ENCODE measurements at regions not wholly inside any gene's neighbourhood (a gene's known extent, or its start where the extent isn't known, plus 50 kb on each side); places are given as distances from the start of the nearest gene placed in this dataset.

DNA sequence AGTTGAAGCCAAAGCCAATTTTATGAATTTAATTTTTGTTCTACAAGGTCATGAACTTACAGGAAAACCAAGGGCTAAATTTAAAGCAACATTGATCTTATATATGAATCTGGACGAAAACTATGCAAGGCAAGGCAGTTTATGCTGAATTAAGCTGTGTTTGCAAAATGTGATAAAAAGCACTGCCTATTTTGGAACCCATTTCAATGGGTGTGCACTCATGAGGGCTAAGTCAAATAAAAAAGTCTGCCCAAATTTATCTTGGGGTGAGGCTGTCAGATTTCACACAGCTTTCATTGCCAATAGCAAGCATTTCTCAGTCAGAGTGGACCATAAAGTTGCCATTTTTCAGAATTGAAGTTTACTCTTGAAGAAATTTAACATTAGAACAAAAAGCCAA lies 199.9 kb downstream of the LURAP1L start:
- ATAC-seq (no peak), DNase-seq (ENCODE audit: low spot score) (no peak)
- intact Hi-C loops (cut with DNase I): no loop called here

DNA sequence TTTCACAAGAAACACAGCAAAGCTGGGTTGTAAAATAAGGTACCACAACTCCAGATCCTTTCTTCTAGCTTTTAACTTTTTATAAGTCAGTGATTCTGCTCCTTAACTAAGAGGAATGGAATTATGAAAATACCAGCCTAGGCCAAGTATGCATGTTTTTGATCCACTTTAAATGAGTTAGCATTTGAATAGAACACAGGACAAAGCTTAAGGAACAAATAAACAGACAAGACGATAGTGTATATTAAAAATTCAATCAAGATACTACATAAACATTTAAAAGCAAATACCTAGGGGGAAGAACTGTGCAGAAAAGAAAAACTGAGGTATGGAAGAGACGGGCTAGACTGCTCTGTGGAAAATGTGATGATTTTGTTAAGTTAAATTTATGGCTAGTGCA lies 200.7 kb downstream of the LURAP1L start:
- intact Hi-C loops (cut with DNase I): no loop called here
- no peak for ATAC-seq
- DNase-seq (ENCODE audit: low spot score): no peak

DNA sequence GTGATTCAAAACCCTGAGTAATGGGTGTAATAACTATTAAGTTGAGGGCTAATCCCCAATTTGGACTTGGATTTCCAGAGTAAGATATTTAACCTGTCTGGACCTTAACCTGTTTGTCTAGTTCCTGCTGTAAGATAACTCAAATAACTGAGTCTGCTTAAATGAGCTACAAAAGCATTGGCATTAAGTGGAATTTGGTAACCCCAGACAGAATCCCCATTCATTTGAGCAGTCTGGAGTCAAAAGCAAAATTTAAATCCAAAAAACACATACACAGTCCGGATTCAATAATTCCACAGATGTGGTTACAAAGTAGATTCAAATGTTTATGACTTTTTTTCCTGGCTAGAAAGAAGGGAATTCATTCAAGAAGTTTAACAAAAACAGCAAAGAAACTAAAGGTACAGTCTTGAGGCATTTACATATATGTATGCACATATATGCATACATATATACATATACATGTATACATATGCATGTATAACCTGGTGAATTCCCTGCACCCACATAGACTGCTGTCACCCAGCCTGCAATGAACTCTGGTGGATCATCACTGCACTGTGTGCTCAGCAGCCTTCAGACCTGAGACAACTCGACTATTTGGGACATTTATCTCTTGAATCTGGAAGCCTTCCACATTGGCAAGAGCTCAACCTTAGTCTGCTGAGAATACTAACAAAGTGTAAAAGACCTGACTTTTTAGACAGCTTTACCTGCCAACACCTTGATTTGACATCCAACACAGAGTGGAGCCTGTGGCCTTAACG lies 205.4 kb downstream of the LURAP1L start:
- DNase-seq (ENCODE audit: low spot score) (no peak), ATAC-seq (no peak)
- intact Hi-C loops (cut with DNase I): no loop called here

DNA sequence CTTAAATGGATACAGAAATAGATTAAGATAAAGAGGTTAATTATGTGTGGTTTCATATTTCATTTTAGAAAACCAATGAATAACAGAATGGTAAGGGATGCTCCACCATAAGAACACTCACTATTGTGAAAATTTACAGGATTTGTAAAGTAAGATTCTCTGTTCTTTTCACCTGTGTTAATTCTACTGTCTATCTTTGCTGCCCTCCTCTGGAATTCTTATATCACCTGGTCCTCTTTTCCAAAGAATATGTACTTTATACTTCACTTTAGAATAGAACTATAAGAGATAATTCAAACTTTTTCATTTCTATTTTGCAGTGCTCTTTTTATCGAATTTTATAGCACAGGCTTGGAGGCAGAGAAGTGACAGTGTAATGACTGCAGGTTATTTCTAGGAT lies 213.4 kb downstream of the LURAP1L start:
- intact Hi-C loops (cut with DNase I): no loop called here
- ATAC-seq (no peak), DNase-seq (ENCODE audit: low spot score) (no peak)

DNA sequence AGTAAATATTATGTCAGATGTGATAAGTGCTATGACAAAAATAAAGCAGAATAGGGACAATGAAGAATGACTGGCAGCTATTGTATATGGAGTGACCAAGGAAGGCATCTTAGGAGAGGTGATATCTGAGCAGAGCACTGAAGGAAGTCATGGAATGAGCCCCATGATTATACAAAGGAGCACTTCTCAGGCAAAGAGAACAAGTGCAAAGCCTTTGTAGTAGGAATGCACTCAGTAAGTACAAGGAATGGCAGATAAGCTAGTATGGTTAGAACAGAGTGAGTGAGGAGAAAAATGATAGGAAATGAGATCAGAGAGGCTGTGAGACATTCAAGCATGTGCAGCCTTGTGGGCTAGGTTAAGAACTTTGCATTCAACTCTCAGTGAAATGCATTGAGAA lies 214.8 kb downstream of the LURAP1L start:
- intact Hi-C loops (cut with DNase I): no loop called here
- no peak for DNase-seq (ENCODE audit: low spot score)
- ATAC-seq: no peak

DNA sequence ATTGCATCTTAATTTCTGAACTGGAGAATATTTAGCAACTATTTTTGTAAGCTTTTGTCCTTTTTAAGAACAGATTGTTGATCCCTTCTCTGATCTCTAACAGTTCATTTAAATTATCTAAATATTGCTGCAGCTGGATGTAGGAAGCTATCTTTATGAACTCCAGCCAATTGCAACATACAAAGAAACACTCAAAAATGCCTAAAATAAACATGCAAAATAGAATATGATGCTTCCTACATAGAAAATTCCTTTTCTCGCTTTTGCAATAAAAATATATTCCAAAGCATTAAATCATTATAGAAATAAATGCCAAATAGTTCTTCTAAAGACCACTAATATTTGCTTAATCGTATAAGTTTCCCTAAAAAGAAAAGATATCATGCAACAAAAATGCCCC lies 218.6 kb downstream of the LURAP1L start:
- intact Hi-C loops (cut with DNase I): no loop called here
- ATAC-seq (no peak), DNase-seq (ENCODE audit: low spot score) (no peak)

DNA sequence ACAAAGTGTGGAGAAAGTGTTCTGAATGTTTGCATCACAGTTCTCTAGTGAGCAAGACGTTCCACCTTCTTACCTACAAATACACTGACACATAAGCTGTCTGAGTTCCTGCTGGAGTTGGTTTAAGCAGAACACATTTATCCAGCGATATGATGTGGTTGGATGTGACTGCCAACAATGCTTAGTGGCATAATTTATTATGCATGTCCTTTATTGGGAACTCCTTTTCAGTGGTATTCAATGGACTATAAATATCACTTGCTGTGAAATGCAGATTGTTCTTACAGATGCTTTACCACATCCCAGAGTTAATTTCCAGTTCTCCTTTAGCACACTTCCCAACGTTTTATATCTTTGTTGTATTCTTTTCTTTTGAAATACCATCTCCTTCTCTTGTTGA lies 222.2 kb downstream of the LURAP1L start:
- DNase-seq (ENCODE audit: low spot score): no peak
- intact Hi-C loops (cut with DNase I): no loop called here
- no peak for ATAC-seq

DNA sequence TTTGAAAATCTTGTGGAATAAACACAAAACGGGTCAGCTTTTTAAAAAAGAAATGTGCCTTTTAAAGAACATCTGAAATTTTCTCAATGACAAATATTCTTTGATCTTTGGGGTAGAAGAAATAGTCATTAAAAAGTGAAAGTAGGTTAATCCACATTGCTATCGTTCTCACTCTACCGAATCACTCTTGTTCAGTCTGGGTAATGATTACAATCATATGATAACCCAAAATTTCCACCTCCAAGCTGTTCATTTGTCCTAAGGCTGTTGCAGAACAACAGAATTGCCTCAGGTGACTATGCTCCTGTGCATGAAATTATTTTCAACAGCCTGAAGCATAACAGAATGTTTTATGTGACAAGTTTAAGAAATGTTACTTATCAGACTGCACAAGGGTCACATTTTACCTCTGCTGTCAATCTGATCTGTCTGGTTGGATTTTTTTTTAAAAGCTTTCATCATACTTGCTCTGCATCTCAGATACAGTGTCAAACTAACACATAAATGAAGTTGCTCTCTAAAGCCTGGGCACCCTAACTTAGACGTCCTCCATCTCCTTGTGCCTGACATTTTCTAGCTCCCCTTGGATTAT lies 227.3 kb downstream of the LURAP1L start:
- intact Hi-C loops (cut with DNase I): no loop called here
- DNase-seq (ENCODE audit: low spot score): no peak
- no peak for ATAC-seq

DNA sequence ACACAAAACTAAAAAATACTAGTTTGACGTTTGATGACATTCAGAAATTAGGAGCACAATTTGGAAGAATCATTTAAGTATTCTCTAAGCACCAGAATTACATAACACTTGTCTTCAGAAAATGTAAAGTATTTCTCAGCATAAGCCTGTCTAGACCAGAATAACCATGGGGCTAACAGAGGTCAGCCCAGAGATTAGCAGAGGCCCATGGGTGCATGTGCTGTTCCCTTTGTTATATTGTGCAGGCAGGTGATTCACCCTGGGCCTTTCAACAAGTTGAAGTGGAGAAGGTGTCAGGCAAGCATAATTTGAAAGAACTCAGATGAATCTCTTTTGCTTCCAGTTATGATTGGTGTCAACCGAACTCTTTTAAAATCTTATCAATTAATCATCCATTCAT lies 227.9 kb downstream of the LURAP1L start:
- DNase-seq (ENCODE audit: low spot score) (no peak), ATAC-seq (no peak)
- intact Hi-C loops (cut with DNase I): no loop called here

DNA sequence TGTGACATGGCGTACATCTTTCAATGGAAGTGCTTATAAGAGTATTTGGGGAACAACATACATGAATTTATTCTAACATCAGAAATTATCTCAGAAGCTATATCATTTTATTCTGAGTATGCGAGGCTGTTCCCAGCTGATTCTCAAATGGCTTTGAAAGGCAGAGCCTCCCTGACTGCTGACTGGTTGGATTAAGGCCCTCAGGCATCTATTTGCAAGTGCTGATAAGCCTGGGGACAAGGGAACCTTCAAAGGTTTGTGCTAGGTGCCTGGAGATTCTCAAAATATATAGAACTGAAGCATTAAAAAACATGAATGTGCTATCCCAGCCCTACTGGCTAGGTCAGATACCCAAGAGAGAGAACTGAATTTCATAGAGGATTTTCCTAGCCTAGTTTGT lies 235.1 kb downstream of the LURAP1L start:
- intact Hi-C loops (cut with DNase I): no loop called here
- DNase-seq (ENCODE audit: low spot score) (no peak), ATAC-seq (no peak)

DNA sequence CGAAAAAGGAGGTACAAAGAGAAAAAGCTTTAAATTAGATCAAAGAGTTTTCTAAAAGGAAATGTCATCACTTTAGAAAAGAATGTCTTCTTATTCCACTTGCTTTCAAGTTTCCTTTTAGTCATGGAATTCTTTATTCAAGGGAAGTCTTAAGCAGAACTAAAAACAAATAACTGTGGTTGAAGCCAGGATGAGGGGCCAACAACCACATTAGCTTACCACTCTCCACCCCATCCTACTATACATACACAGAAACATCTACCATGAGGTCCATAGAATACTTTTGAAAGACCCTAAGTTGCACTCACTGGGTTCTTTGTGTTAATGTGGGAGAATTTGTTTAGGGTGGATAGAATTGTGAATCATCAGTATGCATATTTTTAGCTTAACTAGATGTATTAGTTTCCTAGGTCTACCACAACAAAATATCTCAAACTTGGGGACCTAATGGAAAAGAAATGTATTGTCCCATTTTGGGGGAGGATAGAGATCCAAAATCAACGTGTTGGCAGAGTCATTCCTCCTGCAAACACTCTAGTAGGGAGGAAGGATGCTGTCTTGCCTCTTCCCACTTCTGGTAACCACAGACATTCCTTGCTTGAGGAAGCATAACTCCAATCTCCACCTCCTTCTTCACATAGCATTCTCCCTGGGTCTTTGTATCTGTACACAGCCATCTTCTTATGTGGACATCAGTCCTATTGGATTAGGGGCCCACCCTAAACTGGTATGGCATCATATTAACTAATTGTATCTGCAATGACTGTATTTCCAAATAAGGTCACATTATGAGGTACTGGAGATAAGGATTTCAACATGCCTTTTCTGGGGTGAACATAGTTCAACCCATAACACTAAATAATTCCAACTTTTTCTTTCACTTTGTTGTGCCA lies 239.4 kb downstream of the LURAP1L start:
- no peak for DNase-seq (ENCODE audit: low spot score)
- intact Hi-C loops (cut with DNase I): no loop called here
- no peak for ATAC-seq

DNA sequence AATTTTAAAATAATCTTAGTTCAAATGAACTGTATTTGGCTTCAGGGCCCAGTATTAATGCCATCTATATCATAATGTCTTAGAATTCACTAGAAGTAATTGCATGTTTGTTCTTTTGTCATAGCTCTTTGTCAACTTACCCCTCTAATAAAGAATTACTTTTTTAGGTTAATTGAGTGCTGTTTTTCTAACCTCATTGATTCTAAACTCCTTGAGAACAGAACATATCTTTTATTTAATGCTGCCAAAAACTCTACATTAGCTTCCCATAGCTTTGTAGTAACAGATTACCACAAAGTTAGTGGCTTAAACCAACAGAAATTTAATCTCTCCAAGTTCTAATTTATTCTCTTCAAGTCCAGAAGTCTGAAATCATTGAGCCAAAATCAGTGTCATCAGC lies 242.4 kb downstream of the LURAP1L start:
- no peak for DNase-seq (ENCODE audit: low spot score)
- intact Hi-C loops (cut with DNase I): no loop called here
- no peak for ATAC-seq

DNA sequence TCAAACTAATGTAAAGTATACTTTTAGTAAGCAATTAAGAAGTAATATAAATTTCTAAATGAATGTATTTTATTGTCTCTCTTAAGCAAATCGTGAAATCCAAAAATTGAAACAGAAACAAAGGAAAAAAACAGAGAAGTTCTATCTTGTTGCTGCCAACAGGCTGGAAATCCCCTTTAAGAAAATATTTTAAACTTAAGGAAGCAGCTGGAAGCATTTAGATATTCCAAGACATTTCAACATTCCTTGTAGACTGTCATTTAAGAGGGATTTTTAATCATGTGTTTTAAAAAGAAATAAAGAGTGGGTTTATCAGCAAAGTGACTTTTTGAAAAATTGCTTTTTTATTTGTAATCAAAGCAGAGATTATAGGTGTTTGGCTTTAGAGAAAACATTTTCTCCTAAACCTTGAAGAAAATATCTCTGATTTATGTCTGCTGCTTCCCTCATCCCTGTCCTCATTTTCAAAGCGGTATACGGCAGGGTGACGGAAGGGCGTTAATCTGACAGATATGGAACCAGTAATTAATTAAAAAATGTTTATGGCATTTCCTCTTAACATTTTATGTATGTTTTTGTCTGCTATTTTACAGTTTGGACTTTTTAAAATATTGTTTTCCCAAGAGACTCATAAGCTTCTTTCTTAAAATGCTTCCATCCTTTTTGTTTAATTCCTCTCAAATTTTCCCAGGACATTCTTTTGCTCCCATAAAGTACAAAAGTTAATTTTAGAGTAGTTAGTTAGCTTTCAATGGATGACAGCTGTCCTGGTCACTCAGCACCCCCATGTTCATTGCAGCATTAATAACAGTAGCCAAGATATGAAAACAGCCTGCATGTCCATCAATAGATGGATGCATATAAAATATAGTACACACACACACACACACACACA lies 245.6 kb downstream of the LURAP1L start:
- ATAC-seq (no peak), DNase-seq (ENCODE audit: low spot score) (no peak)
- intact Hi-C loops (cut with DNase I): no loop called here

DNA sequence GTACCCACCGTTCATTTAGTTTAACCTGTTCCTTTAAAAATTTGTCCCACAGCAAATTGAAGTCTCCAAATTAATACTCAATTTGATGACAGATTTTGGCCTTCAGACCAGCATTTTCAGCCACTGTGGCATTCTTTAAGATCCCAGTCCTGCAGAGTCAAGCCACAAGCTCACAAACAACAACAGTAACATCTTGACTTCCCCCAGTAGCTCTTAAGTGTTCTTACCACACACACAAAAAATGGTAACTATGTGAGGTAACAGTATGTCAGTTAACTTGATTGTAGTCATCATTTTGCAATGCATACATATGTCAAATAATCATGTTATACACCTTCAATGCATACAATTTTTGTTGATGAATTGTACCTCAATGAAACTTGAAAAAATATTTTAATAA lies 247.9 kb downstream of the LURAP1L start:
- intact Hi-C loops (cut with DNase I): no loop called here
- ATAC-seq: no peak

DNA sequence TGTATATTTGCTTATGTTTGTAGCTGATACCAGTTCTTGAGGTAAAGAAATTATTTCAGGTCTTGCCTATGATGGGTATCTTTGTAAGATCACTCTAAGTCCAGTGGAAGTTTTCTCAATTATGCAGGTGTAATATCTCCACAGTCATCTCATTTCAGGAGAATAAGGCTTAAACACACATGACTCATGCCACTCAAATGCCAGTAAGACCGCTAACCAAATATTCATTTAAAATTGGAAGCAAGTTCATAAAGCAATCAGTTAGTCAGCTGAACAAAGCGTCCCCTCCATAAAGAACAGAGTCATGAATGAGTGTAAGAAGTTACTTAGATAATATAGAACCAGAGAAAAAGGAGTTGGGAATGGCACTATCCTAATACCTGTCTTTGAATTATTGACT lies 248.7 kb downstream of the LURAP1L start:
- no peak for DNase-seq (ENCODE audit: low spot score)
- intact Hi-C loops (cut with DNase I): no loop called here
- no peak for ATAC-seq

More for the DNA sequence above, 247.9 kb downstream of the LURAP1L start:
- DNase-seq (ENCODE audit: low spot score): no peak

DNA sequence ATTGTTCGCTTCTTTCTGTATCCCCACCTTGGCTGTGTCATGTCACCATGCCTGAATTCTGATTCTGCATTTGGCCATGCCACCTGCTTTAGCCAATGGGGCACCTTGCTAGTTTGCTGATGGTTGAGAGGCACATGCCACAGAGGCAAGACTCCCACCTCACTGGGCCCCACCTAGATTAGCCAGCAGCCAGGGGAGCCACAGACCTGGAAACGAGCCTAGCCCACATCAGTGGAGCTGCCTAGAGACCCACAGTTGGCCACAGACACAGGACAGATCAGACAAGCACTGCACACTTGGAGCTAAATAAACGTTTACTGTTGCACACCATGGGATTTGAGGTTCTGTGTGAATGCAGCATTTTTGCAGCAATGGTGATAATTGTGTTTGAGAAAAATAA lies 252.1 kb downstream of the LURAP1L start:
- no peak for DNase-seq (ENCODE audit: low spot score)
- no peak for ATAC-seq
- intact Hi-C loops (cut with DNase I): no loop called here

DNA sequence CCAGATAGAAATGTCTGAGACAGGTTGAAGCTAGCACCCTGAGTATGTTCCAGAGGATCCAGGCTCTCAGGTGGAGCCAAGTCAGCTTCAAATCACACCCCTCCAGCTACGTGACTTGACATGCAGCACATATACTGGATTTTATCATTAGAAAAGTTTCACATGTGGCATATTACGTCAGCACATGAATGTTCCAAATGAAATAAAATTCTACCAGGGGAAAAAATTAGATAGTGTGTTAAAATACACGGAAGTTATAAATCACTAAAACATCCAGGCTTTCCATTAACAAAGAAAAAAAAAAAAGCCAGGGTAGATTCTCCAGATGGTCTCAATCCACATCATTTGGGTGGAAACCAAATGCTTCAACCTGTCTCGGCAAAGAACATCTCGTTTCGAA lies 251.6 kb downstream of the MPDZ start:
- intact Hi-C loops (cut with DNase I): no loop called here
- ATAC-seq (no peak), DNase-seq (ENCODE audit: low spot score) (no peak)

DNA sequence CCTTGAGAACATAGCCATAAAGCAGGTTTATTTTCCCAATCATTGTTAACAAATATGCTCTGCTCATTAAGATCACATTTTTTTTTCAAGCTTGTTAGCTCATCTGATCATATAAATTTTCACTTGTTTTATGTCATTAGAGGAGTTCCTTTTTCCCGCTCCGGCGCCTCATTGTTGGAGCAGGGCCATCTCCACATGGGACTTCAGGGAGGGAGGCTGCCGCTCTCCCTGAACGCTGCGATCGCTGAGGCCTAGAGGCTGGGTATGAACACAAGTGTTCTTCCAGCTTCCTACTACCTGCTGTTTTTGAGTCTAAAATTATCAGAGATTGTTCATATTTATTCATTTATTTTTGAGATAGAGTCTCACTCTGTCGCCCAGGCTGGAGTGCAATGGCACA lies 246.9 kb downstream of the MPDZ start:
- DNase-seq (ENCODE audit: low spot score) (no peak), ATAC-seq (no peak)
- intact Hi-C loops (cut with DNase I): no loop called here

DNA sequence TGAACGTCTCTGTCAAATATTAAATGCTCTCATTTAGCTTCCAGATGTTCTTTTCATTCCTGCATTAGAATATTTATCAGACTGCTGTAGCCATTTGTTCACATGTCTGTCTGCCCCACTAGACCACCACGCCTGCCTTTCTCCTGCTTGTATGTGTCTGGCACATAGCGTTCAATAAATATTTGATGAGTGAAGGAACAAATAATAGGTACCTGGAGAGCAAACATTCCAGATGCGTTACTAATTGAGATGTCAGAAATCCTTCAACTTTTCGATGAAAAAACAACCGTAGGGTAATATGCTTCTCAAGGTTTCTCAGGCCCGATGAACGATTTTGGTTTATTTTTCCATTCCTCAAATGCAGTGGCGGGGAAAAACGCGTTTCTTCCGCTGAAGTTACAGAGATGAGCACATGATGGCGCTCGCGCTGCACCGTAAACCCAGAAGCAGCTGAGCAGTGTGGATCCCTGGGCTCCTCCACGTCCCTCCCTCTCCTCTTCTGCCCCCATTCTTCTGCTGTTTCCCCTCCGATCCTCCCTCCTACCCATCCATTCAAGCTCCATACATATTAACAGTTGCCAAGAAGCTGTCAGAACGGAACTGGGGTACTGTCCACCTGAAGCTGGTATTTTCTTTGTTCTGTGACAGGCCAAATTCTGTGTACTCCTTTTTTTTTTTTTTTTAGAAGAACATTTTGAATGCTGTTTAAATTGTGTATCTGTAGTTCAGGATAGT lies 245.4 kb downstream of the MPDZ start:
- ATAC-seq: peak; percentile 93
- DNase-seq (ENCODE audit: low spot score): peak; percentile 77
- intact Hi-C loops (cut with DNase I): no loop called here
